WERI-Rb-1 (cell line): ENCODE measurements at regions not wholly inside any gene's neighbourhood (a gene's known extent, or its start where the extent isn't known, plus 50 kb on each side); places are given as distances from the start of the nearest gene placed in this dataset.

Source experiments
- DNase-seq: peaks from one replicate; pipeline ENCODE4 v3.0.0-alpha.2; 2020
- H3K27ac ChIP-seq: fragments of 250-450 bp; sonication (Bioruptor Pico); 2 replicates; pipeline ENCODE4 v1.5.1; 2020; ENCODE audit warnings: mild to moderate bottlenecking, moderate library complexity
- H3K27me3 ChIP-seq: fragments of 250-450 bp; sonication (Bioruptor Pico); 2 replicates; pipeline ENCODE4 v1.5.1; 2021; ENCODE audit warnings: mild to moderate bottlenecking, low read depth, moderate library complexity; ENCODE audit not compliant: insufficient read depth, severe bottlenecking
- H3K36me3 ChIP-seq: fragments of 250-450 bp; sonication (Bioruptor Pico); 2 replicates; pipeline ENCODE4 v1.5.1; 2020; ENCODE audit warnings: mild to moderate bottlenecking, moderate library complexity
- H3K4me3 ChIP-seq: 2 replicates; pipeline ENCODE4 v1.5.1; 2011; ENCODE audit warnings: low read depth, mild to moderate bottlenecking, control low read depth, low read length
- H3K9me3 ChIP-seq: fragments of 250-450 bp; sonication (Bioruptor Pico); 2 replicates; pipeline ENCODE4 v1.5.1; 2021; ENCODE audit warnings: mild to moderate bottlenecking, moderate library complexity; ENCODE audit not compliant: severe bottlenecking
- CTCF ChIP-seq: IDR thresholded peaks from 2 replicates; pipeline ENCODE4 v1.5.1; 2011; ENCODE audit warnings: low read depth, mild to moderate bottlenecking, control low read depth, inconsistent platforms, low read length

- Histone ChIP-seq H3K9me3 (peaks cover 6% of the 10 kb centered on the region), H3K36me3 (no peaks in the 10 kb centered on the region), H3K27ac (no peak overlapping the region), H3K4me3 (no peak overlapping the region), H3K27me3 (no peaks in the 10 kb centered on the region)
- no peak for TF ChIP-seq CTCF
- no peak for DNase-seq
These were observed 1277.5 kb upstream of the CNTN5 start for GRCh38 chr11:97743205-97743742.

- TF ChIP-seq CTCF, result no peak
- no peaks in the 10 kb centered on the region for H3K36me3 ChIP-seq
- DNase-seq, result no peak
- no peaks in the 10 kb centered on the region for H3K27me3 ChIP-seq
- no peak overlapping the region for H3K4me3 ChIP-seq
- no peak overlapping the region for H3K27ac ChIP-seq
- H3K9me3 ChIP-seq, result peaks cover 6% of the 10 kb centered on the region
These were observed 1275.2 kb upstream of the CNTN5 start for GRCh38 chr11:97745515-97746050.

- H3K4me3 ChIP-seq, result no peak overlapping the region
- peaks cover 6% of the 10 kb centered on the region for H3K9me3 ChIP-seq
- H3K27me3 ChIP-seq, result no peaks in the 10 kb centered on the region
- H3K36me3 ChIP-seq, result no peaks in the 10 kb centered on the region
- TF ChIP-seq CTCF, result no peak
- DNase-seq, result no peak
- H3K27ac ChIP-seq, result no peak overlapping the region
These were observed 1273.9 kb upstream of the CNTN5 start for GRCh38 chr11:97746818-97747217.

- no peak overlapping the region for H3K4me3 ChIP-seq
- H3K27ac ChIP-seq, result no peak overlapping the region
- no peak for DNase-seq
- no peaks in the 10 kb centered on the region for H3K36me3 ChIP-seq
- no peaks in the 10 kb centered on the region for H3K27me3 ChIP-seq
- no peak for TF ChIP-seq CTCF
- H3K9me3 ChIP-seq, result no peaks in the 10 kb centered on the region
These were observed 1269.3 kb upstream of the CNTN5 start for GRCh38 chr11:97751405-97751804.

GRCh38 chr11:97751952-97752351, 1268.8 kb upstream of the CNTN5 start:
- no peak overlapping the region for H3K27ac ChIP-seq

More at GRCh38 chr11:97751952-97752351, 1268.8 kb upstream of the CNTN5 start:
- Histone ChIP-seq H3K27me3 (no peaks in the 10 kb centered on the region), H3K4me3 (no peak overlapping the region), H3K9me3 (no peaks in the 10 kb centered on the region), H3K36me3 (no peaks in the 10 kb centered on the region)
- TF ChIP-seq CTCF, result no peak
- DNase-seq, result no peak
